Ovary (tissue), 3 donors: ENCODE measurements at regions not wholly inside any gene's neighbourhood (a gene's known extent, or its start where the extent isn't known, plus 50 kb on each side); places are given as distances from the start of the nearest gene placed in this dataset.

Experiments
- CTCF ChIP-seq, 3 donors: fragments of 450-650 bp in 2 of 3; fragments of 200-600 bp in 1 of 3; IDR thresholded peaks; one replicate each; pipeline versions ENCODE4 v1.5.1 to v1.8.0; 2016 to 2022; ENCODE audit warnings: antibody characterized with exemption in 3 of 3, mild to moderate bottlenecking in 1 of 3
- EP300 ChIP-seq: sonication (generic); formaldehyde crosslinking; IDR thresholded peaks from one replicate; pipeline ENCODE4 v1.6.1; 2017; ENCODE audit warnings: antibody characterized with exemption
- POLR2A ChIP-seq: fragments of 450-650 bp; IDR thresholded peaks from one replicate; pipeline ENCODE4 v1.6.1; 2017; ENCODE audit warnings: antibody characterized with exemption, mild to moderate bottlenecking, moderate library complexity
- donor health status: DM: no; HTN: no; CAD: no.

GRCh38 chr5:3181671-3182070 is 414.0 kb upstream of the IRX1 start:
- TF ChIP-seq CTCF (IDR thresholded peaks at IDR 0.05) (no peak), POLR2A (no peak), EP300 (no peak)
